ENCODE measurements at regions not wholly inside any gene's neighbourhood (a gene's known extent, or its start where the extent isn't known, plus 50 kb on each side); places are given as distances from the start of the nearest gene placed in this dataset.

GRCh38 chr2:160674146-160674750 is 180.6 kb upstream of the RBMS1 start:
- H3K79me2 ChIP-seq (ENCODE audit: control insufficient read depth, insufficient read depth, low read length, unreplicated experiment): no peaks in the 10 kb centered on the region
- H3K27ac ChIP-seq (ENCODE audit: low read depth, low read length): no peak overlapping the region
- no peak overlapping the region for H3K4me3 ChIP-seq (ENCODE audit: low read depth, low read length)
- no peaks in the 10 kb centered on the region for H3K4me1 ChIP-seq (ENCODE audit: control insufficient read depth, insufficient read depth, low read length, unreplicated experiment)
- no peaks in the 10 kb centered on the region for H3K36me3 ChIP-seq (ENCODE audit: insufficient read depth, low read length)
- no peak overlapping the region for H2AFZ ChIP-seq (ENCODE audit: low read length, unreplicated experiment)
- H3K27me3 ChIP-seq (ENCODE audit: insufficient read depth, low read length): no peaks in the 10 kb centered on the region

- Histone ChIP-seq H2AFZ (ENCODE audit: low read length, unreplicated experiment) (no peak overlapping the region), H3K36me3 (ENCODE audit: insufficient read depth, low read length) (no peaks in the 10 kb centered on the region), H3K27ac (ENCODE audit: low read depth, low read length) (no peak overlapping the region), H3K4me3 (ENCODE audit: low read depth, low read length) (no peak overlapping the region), H3K27me3 (ENCODE audit: insufficient read depth, low read length) (no peaks in the 10 kb centered on the region), H3K4me1 (ENCODE audit: control insufficient read depth, insufficient read depth, low read length, unreplicated experiment) (no peaks in the 10 kb centered on the region), H3K79me2 (ENCODE audit: control insufficient read depth, insufficient read depth, low read length, unreplicated experiment) (no peaks in the 10 kb centered on the region)
These were observed 186.1 kb upstream of the RBMS1 start for GRCh38 chr2:160679686-160680085.

- H3K27ac ChIP-seq (ENCODE audit: low read depth, low read length): no peak overlapping the region
- H3K36me3 ChIP-seq (ENCODE audit: insufficient read depth, low read length): no peaks in the 10 kb centered on the region
- no peak overlapping the region for H3K4me3 ChIP-seq (ENCODE audit: low read depth, low read length)
- H3K4me1 ChIP-seq (ENCODE audit: control insufficient read depth, insufficient read depth, low read length, unreplicated experiment): no peaks in the 10 kb centered on the region
- H3K27me3 ChIP-seq (ENCODE audit: insufficient read depth, low read length): no peaks in the 10 kb centered on the region
- no peak overlapping the region for H2AFZ ChIP-seq (ENCODE audit: low read length, unreplicated experiment)
- no peaks in the 10 kb centered on the region for H3K79me2 ChIP-seq (ENCODE audit: control insufficient read depth, insufficient read depth, low read length, unreplicated experiment)
These were observed 186.7 kb upstream of the RBMS1 start for GRCh38 chr2:160680294-160680693.

GRCh38 chr2:160680974-160681373 is 187.4 kb upstream of the RBMS1 start:
- no peak overlapping the region for H2AFZ ChIP-seq (ENCODE audit: low read length, unreplicated experiment)
- no peak overlapping the region for H3K4me3 ChIP-seq (ENCODE audit: low read depth, low read length)
- no peak overlapping the region for H3K27ac ChIP-seq (ENCODE audit: low read depth, low read length)

GRCh38 chr2:160683206-160683605 is 189.6 kb upstream of the RBMS1 start:
- Histone ChIP-seq H3K4me1 (ENCODE audit: control insufficient read depth, insufficient read depth, low read length, unreplicated experiment) (no peaks in the 10 kb centered on the region), H3K27ac (ENCODE audit: low read depth, low read length) (no peak overlapping the region), H3K27me3 (ENCODE audit: insufficient read depth, low read length) (no peaks in the 10 kb centered on the region), H2AFZ (ENCODE audit: low read length, unreplicated experiment) (no peak overlapping the region), H3K36me3 (ENCODE audit: insufficient read depth, low read length) (no peaks in the 10 kb centered on the region), H3K79me2 (ENCODE audit: control insufficient read depth, insufficient read depth, low read length, unreplicated experiment) (no peaks in the 10 kb centered on the region), H3K4me3 (ENCODE audit: low read depth, low read length) (no peak overlapping the region)

More at GRCh38 chr2:160680974-160681373, 187.4 kb upstream of the RBMS1 start:
- H3K36me3 ChIP-seq (ENCODE audit: insufficient read depth, low read length): no peaks in the 10 kb centered on the region
- H3K4me1 ChIP-seq (ENCODE audit: control insufficient read depth, insufficient read depth, low read length, unreplicated experiment): no peaks in the 10 kb centered on the region
- no peaks in the 10 kb centered on the region for H3K79me2 ChIP-seq (ENCODE audit: control insufficient read depth, insufficient read depth, low read length, unreplicated experiment)
- H3K27me3 ChIP-seq (ENCODE audit: insufficient read depth, low read length): no peaks in the 10 kb centered on the region

GRCh38 chr2:160687629-160688028 is 194.0 kb upstream of the RBMS1 start:
- Histone ChIP-seq H3K4me1 (ENCODE audit: control insufficient read depth, insufficient read depth, low read length, unreplicated experiment) (no peaks in the 10 kb centered on the region), H3K27me3 (ENCODE audit: insufficient read depth, low read length) (no peaks in the 10 kb centered on the region), H2AFZ (ENCODE audit: low read length, unreplicated experiment) (no peak overlapping the region), H3K27ac (ENCODE audit: low read depth, low read length) (no peak overlapping the region), H3K79me2 (ENCODE audit: control insufficient read depth, insufficient read depth, low read length, unreplicated experiment) (no peaks in the 10 kb centered on the region), H3K4me3 (ENCODE audit: low read depth, low read length) (no peak overlapping the region), H3K36me3 (ENCODE audit: insufficient read depth, low read length) (no peaks in the 10 kb centered on the region)

- H3K4me3 ChIP-seq (ENCODE audit: low read depth, low read length): no peak overlapping the region
- no peaks in the 10 kb centered on the region for H3K4me1 ChIP-seq (ENCODE audit: control insufficient read depth, insufficient read depth, low read length, unreplicated experiment)
These were observed 195.8 kb upstream of the RBMS1 start for GRCh38 chr2:160689441-160689840.

GRCh38 chr2:160694221-160694620 is 200.6 kb upstream of the RBMS1 start:
- H2AFZ ChIP-seq (ENCODE audit: low read length, unreplicated experiment): no peak overlapping the region

More at GRCh38 chr2:160689441-160689840, 195.8 kb upstream of the RBMS1 start:
- Histone ChIP-seq H3K27ac (ENCODE audit: low read depth, low read length) (no peak overlapping the region), H2AFZ (ENCODE audit: low read length, unreplicated experiment) (no peak overlapping the region), H3K36me3 (ENCODE audit: insufficient read depth, low read length) (no peaks in the 10 kb centered on the region), H3K79me2 (ENCODE audit: control insufficient read depth, insufficient read depth, low read length, unreplicated experiment) (no peaks in the 10 kb centered on the region), H3K27me3 (ENCODE audit: insufficient read depth, low read length) (no peaks in the 10 kb centered on the region)

GRCh38 chr2:160694631-160695030 is 201.0 kb upstream of the RBMS1 start:
- Histone ChIP-seq H3K27me3 (ENCODE audit: insufficient read depth, low read length) (no peaks in the 10 kb centered on the region), H3K27ac (ENCODE audit: low read depth, low read length) (no peak overlapping the region), H2AFZ (ENCODE audit: low read length, unreplicated experiment) (no peak overlapping the region)

More at GRCh38 chr2:160694221-160694620, 200.6 kb upstream of the RBMS1 start:
- Histone ChIP-seq H3K4me1 (ENCODE audit: control insufficient read depth, insufficient read depth, low read length, unreplicated experiment) (no peaks in the 10 kb centered on the region), H3K36me3 (ENCODE audit: insufficient read depth, low read length) (no peaks in the 10 kb centered on the region), H3K79me2 (ENCODE audit: control insufficient read depth, insufficient read depth, low read length, unreplicated experiment) (no peaks in the 10 kb centered on the region), H3K27ac (ENCODE audit: low read depth, low read length) (no peak overlapping the region), H3K4me3 (ENCODE audit: low read depth, low read length) (no peak overlapping the region), H3K27me3 (ENCODE audit: insufficient read depth, low read length) (no peaks in the 10 kb centered on the region)

GRCh38 chr2:160695402-160696086 is 201.9 kb upstream of the RBMS1 start:
- H3K4me1 ChIP-seq (ENCODE audit: control insufficient read depth, insufficient read depth, low read length, unreplicated experiment): peaks cover 5% of the 10 kb centered on the region
- H3K27me3 ChIP-seq (ENCODE audit: insufficient read depth, low read length): no peaks in the 10 kb centered on the region
- H3K4me3 ChIP-seq (ENCODE audit: low read depth, low read length): no peak overlapping the region
- no peaks in the 10 kb centered on the region for H3K36me3 ChIP-seq (ENCODE audit: insufficient read depth, low read length)
- no peak overlapping the region for H2AFZ ChIP-seq (ENCODE audit: low read length, unreplicated experiment)
- no peak overlapping the region for H3K27ac ChIP-seq (ENCODE audit: low read depth, low read length)
- H3K79me2 ChIP-seq (ENCODE audit: control insufficient read depth, insufficient read depth, low read length, unreplicated experiment): no peaks in the 10 kb centered on the region

More at GRCh38 chr2:160694631-160695030, 201.0 kb upstream of the RBMS1 start:
- Histone ChIP-seq H3K36me3 (ENCODE audit: insufficient read depth, low read length) (no peaks in the 10 kb centered on the region), H3K4me1 (ENCODE audit: control insufficient read depth, insufficient read depth, low read length, unreplicated experiment) (no peaks in the 10 kb centered on the region), H3K4me3 (ENCODE audit: low read depth, low read length) (no peak overlapping the region), H3K79me2 (ENCODE audit: control insufficient read depth, insufficient read depth, low read length, unreplicated experiment) (no peaks in the 10 kb centered on the region)

GRCh38 chr2:160696087-160696452 is 202.5 kb upstream of the RBMS1 start:
- Histone ChIP-seq H3K36me3 (ENCODE audit: insufficient read depth, low read length) (no peaks in the 10 kb centered on the region), H3K27ac (ENCODE audit: low read depth, low read length) (no peak overlapping the region), H3K4me1 (ENCODE audit: control insufficient read depth, insufficient read depth, low read length, unreplicated experiment) (peaks cover 5% of the 10 kb centered on the region), H3K27me3 (ENCODE audit: insufficient read depth, low read length) (no peaks in the 10 kb centered on the region), H2AFZ (ENCODE audit: low read length, unreplicated experiment) (no peak overlapping the region), H3K4me3 (ENCODE audit: low read depth, low read length) (no peak overlapping the region), H3K79me2 (ENCODE audit: control insufficient read depth, insufficient read depth, low read length, unreplicated experiment) (no peaks in the 10 kb centered on the region)

All from ACC112 (cell line).